Hematopoietic multipotent progenitor cell treated with erythropoietin and hydrocortisone succinate and interleukin-3 and kit ligand, for 8 days (in vitro differentiated cells): ENCODE measurements at regions not wholly inside any gene's neighbourhood (a gene's known extent, or its start where the extent isn't known, plus 50 kb on each side); places are given as distances from the start of the nearest gene placed in this dataset.

Experiments
- DNase-seq: peaks from one replicate; pipeline ENCODE4 v3.0.0-alpha.2; 2015

DNA sequence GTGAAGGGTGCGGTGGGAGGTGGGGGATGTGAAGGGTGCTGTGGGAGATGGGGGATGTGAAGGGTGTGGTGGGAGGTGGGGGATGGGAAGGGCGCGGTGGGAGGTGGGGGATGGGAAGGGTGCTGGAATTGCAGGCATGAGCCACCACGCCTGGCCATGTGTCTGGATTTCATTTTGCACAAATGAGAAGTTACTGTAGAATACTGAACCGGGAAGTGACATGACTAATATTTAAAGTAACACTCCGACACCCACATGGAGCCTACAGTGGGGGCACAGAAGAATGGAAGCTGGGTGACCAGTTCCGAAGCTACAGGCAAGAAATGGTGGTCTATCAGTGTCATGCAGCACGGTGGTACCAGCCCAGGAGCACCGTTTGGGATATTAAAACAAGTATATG lies 69.9 kb upstream of the SPTLC1 start:
- DNase-seq, result no peak

DNA sequence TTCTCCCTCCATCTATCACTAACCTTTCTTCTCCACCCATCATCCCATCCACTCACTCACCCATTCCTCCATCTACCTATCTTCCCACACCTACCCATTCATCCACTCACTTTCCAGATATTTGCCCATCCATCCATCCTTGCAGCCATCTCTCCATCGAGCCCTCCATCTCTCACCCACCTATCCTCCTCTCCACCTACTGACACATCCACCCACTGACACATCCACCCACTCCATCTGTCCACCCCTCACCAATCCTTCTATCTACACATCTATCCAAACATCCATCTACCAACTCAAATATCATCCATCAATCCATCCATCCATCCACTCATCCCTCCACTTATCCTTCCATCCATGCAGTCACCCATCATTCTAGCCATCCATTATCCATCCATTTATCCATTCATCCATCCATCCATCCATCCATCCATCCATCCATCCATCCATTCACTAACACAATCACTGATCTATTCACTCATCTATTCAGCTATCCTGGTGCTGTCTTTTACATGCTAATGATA lies 68.9 kb upstream of the SPTLC1 start:
- DNase-seq, result no peak

DNA sequence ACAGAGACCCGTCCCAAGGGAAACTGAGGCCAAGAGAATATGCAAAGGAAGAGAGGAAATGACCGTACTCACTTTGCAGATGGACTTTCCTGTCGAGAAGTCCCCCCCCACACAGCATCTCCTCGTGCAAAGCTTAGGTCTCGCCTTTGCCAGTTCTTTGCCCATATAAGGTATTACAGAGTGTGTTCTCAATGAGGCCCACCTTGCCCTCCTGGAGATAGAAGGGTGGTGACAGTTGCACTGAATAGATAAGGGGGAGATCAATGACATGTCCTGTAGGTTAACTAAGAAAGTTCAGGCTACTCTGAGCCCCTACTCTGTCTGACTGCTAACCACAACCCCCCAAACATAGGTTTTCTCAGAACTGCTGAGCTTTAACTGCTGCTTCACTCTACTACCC lies 68.2 kb upstream of the SPTLC1 start:
- DNase-seq, result peak; percentile 74

DNA sequence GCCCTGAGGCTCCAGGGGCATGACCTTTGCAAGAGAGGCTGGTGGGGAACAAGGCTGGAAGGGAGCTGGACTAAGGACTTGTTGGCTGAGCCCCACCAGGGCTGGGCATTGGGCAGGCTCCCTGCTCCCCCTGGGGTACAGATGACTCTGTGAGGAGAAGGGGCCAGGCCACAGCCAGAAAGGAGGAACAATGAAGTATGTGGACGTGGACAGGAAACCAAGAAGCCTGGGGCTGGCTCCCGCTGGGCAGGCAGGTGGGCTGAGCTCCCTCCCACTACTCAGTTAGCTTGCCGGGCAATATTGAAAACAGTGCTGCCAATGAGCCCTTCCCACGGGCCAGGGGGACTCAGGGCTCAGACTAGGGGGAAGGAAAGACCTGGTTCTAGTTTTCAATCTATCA lies 66.1 kb upstream of the SPTLC1 start:
- DNase-seq, result no peak

DNA sequence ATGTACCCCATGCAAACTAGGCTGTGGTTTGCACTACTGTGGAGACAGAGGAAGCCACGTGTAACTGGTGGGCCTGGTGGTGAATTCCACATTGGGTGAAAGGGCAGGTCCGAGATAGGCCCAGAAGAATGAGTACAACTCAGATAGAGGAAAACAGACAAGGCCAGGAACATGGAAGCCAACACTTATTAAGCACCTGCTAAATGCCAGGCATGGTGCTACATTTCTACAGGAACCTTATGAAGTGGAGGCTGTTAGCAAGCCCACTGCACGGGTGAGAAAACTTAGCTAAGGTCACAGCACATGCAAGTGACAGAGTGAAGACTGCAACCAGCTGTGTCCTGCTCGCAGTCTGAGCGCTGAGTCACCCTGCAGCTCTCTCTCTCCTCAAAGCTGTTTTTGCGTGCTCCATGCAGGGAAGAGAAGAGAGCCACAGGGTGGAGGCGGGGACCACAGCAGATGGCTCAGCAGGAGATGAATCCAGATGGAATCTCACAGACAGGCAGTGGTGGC lies 65.5 kb upstream of the SPTLC1 start:
- peak; percentile 29 for DNase-seq

DNA sequence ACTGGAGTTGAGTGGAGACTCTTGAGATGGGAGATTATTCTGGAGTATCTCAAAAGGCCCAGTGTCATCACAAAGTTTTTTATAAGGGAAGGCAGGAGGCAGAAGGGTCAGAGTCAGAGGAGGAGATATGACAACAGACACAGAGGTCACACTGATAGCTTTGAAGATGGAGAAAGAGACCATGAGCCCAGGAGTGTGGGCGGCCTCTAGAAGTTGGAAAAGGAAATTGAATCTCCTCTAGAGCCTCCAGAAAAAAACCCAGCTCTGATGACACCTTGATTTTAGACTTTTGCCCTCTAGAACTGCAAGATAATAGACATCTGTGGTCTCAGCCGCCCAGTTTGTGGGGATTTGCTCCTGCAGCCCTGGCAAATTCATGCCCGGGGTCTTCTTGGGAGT lies 64.8 kb upstream of the SPTLC1 start:
- DNase-seq, result no peak

DNA sequence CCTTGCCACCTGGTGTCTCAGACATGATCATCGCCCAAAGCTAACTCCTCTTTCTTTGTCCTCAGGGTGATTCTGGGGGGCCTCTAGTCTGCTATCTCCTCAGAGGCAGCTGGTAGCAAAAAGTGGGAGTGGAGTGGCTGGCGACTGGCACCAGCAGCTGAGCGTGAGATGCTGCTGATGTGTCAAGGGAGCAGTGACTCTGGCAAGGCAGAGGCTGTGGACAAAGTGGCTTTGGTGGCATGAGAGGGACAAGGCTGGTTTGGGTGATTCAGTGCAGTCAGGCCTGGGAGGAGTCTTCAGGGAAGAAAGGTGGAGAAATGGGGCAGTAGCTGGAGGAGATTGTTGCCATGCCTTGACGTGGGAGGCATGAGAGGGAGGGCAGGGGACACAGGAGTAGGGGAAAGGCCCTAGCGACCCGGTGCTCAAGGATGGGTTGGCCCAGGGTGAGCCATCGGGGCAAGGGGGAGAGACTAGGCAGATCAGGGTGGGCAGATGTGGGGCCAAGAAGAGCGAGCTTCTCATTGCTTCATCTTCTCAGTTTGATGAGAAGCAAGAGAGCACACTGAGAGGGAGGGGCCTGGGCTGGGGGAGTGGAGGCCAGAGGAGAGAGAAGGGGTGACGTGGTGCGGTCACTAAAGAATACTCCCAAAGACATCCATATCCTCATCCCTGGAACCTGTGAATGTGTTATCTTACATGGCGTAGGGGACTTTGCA lies 64.2 kb upstream of the SPTLC1 start:
- DNase-seq, result no peak

DNA sequence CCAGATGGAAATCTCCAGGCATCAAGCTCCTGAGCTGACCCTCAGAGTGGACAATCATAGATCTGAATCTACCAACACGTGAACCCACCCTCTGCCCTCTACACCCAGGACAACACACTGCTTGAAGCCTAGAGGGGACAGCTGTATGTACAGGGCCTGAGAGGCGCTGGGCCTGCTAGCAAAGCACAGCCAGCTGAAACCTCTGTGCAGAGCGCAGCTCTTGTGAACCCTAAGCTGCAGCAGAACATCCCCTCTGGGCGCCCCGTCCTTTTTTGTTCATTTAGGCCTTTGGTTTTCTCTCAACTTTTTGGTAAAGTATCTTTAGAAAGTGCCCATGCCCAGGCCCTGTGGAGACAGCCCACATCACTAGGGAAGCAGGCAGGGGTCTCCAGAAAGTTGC lies 62.4 kb upstream of the SPTLC1 start:
- no peak for DNase-seq

DNA sequence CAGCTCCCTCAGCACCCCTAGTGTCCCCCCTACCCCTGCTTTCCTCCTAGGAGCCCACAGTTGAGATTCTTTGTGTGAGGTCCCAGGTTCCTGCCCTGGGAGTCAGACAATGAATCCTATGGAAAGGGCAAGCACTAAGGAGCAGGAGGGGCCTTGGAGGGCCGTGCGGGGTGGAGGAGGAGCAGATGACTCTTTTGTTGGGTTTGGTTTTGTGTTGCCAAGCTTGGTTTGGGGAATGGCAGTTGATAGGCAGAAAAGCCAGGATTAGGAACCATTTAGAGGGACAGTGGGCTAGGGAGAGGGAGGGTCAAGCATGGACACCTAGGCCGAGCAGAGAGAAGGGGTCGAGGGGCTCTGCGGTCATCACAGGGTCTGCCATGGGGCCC lies 61.6 kb upstream of the SPTLC1 start:
- no peak for DNase-seq

DNA sequence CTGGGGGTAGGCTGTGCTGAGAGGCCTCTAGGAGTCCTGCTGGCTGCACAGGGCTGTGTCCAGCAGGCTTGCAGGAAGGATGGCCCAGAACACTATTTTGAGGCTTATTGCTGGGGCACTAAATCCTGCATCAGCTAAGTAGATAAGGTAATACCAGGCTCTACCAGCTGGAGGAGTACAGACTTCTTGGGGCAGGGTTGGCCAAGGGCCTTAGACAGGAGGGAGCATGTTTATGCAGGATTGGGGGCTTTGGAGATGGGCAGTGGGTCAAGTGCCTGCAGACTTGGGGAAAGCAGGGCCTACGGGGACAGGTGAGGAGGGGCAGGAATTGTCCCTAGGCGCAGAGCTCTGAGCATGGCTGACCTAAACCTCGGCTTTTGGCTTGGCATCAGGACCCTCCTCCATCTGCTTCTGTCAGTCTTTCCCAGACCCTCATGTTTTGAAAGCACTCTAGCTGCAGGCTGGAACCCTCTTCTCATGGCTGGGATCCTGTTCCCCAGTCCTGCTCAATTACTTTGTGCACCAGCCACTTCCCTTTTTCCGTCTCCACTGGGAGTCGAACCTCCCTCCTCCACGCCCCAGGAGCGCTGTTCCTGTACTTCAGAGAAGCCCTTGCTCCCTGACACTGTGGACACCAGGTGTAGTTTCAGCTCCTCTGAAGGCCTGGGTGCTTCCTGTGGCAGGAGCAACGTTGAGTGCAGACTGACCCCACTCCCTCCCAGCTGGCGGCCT lies 61.0 kb upstream of the SPTLC1 start:
- DNase-seq, result peak; percentile 29

DNA sequence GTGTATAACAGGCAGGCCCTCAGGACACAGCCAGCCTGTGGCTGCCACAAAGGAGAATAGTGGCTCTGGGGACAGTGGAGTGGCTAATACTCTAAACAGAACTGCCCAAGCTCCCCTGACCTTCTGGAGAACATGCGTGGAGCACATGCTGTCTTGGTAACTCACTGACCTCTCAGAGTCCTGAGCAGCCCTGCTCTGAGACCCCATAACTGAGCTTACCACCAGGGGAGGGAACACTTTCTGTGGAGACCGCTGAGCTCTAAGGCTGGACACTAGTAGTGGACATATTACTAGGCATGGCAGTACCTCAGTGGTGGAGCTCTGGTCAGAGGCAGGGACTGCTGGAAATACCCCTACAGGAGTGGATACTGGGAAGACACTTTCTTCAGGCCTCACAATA lies 60.2 kb upstream of the SPTLC1 start:
- DNase-seq, result no peak

DNA sequence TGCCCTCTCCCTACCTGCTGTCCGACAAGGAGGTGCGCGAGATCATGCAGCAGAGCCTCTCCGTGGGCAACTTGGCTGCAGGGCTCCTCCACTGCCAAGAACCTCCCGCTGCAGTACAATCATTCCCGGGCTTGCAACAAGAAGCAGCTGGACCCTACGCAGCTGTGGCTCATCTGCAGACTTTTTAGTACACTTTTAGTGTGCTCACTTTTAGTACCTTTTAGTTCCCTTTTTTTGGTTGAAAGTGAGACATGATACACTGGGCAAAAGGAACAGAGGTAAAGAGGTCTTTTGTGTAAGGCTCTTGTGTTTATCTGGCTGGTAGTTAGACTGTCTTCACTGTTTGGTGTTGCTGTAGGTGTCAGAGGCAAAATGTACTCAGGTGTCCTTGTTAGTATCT lies 58.1 kb upstream of the SPTLC1 start:
- no peak for DNase-seq

DNA sequence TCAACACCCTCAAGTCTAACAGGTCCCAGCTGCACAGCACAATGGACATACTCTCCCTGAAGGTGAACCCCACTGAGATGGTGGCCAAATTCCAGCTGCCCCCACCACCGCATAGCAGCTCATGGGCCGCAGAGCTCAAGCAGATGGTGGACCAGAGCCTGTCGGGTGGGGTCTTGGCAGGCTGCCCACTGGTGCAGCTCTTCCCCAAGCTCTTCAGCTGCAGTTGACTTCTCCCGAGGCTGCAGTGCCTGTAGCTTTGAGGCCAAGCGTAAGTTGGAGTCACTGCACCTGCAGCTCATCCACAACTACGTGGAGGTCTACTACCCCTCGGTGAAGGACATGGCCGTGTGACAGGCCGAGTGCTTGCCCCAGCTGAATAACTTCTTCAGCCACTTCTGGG lies 56.6 kb upstream of the SPTLC1 start:
- DNase-seq, result no peak

DNA sequence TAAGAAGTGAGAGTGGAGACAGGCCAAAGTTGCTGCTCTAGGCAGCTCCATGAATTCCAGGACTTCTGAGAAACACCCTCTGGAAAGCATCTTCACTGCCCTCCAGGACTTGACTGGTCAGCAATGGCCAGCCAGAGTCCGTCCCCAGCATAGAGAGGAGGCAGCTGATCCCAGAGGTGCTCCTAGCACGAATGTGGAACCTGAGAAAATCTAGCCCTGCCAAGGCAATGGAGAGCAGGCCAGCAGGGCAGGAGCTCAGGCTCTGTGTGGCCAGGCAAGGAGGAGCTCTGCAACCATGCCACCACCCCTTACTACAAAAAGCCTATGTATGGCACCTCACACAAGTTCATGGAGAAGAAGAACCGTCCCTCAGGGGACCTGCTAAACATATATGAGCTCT lies 56.1 kb upstream of the SPTLC1 start:
- no peak for DNase-seq

DNA sequence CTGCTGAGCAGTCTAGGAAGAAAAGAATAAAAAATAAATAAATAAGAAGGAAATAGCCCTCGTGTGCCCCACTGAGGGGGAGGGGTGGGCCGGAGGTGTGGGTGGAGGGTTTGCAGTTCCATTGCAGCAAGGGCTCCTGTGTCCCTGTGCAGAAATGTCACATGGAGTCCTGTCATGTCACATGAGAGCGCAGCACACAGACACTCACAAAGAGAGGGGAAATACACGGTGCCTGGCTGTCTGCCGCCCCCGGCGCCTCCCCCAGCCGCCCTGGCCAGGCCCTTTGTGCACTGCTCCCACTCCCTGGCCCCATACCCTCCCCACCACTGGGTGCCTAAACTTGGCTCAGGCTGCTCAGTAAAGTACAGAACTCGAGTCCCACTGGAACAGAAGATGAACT lies 55.6 kb upstream of the SPTLC1 start:
- DNase-seq, result no peak

DNA sequence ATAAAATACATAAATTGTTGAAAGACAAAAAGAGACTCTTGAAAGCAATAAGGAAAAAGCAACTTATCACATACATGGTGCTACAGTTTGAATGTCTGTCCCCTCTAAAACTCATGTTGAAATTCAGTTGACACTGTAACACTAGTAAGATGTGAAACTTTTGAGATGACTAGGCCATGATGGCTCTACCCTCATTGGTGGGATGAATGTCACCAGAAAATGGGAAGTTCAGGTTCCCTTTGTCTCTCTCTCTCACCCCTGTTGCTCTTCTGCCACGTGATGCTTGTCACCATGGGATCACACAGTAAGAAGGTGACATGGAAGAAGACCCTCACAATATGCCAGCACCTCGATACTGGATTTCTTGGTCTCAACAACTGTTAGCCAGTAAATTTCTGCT lies 50.3 kb upstream of the SPTLC1 start:
- no peak for DNase-seq
